ENCODE measurements at regions not wholly inside any gene's neighbourhood (a gene's known extent, or its start where the extent isn't known, plus 50 kb on each side); places are given as distances from the start of the nearest gene placed in this dataset.

DNA sequence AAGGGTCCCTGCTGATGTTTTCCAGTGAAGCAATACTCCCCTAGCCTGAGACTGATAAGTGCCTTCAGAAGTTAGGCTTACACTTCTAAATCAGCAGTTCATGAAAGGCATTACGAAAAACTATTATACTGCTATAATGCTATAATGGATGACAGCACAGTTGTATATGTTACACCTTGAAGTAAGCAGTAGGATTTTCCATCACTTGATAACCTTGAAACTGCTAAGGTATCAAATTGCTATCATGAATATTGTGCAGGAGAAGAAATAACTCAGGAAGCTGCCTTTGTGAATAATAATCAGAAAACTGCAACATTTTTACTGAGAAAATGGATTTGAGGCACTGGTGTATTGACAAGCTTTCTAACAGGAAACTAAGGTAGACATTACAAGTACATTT, 142.3 kb downstream of the HNMT start:
- no peak for DNase-seq (ENCODE audit: low read depth)
- TF ChIP-seq, protein P1, sequence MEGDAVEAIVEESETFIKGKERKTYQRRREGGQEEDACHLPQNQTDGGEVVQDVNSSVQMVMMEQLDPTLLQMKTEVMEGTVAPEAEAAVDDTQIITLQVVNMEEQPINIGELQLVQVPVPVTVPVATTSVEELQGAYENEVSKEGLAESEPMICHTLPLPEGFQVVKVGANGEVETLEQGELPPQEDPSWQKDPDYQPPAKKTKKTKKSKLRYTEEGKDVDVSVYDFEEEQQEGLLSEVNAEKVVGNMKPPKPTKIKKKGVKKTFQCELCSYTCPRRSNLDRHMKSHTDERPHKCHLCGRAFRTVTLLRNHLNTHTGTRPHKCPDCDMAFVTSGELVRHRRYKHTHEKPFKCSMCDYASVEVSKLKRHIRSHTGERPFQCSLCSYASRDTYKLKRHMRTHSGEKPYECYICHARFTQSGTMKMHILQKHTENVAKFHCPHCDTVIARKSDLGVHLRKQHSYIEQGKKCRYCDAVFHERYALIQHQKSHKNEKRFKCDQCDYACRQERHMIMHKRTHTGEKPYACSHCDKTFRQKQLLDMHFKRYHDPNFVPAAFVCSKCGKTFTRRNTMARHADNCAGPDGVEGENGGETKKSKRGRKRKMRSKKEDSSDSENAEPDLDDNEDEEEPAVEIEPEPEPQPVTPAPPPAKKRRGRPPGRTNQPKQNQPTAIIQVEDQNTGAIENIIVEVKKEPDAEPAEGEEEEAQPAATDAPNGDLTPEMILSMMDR (conservative IDR thresholded peaks at IDR 0.05; ENCODE audit: low read length): no peak
- no peak overlapping the region for H3K4me3 ChIP-seq (ENCODE audit: low read length)

GRCh38 chr2:138107288-138107687, 143.0 kb downstream of the HNMT start:
- TF ChIP-seq, protein P1 (conservative IDR thresholded peaks at IDR 0.05; ENCODE audit: low read length): no peak
- H3K4me3 ChIP-seq (ENCODE audit: low read length): no peak overlapping the region
- no peak for DNase-seq (ENCODE audit: low read depth)

- H3K4me3 ChIP-seq (ENCODE audit: low read length): no peak overlapping the region
- TF ChIP-seq, protein P1 (conservative IDR thresholded peaks at IDR 0.05; ENCODE audit: low read length): no peak
- no peak for DNase-seq (ENCODE audit: low read depth)
Measured at GRCh38 chr2:138110453-138111083, 146.3 kb downstream of the HNMT start.

GRCh38 chr2:138112536-138112935, 148.3 kb downstream of the HNMT start:
- DNase-seq (ENCODE audit: low read depth): no peak
- no peak overlapping the region for H3K4me3 ChIP-seq (ENCODE audit: low read length)
- TF ChIP-seq, protein P1 (conservative IDR thresholded peaks at IDR 0.05; ENCODE audit: low read length): no peak

GRCh38 chr2:138113871-138114525, 149.7 kb downstream of the HNMT start:
- no peak overlapping the region for H3K4me3 ChIP-seq (ENCODE audit: low read length)
- TF ChIP-seq, protein P1 (conservative IDR thresholded peaks at IDR 0.05; ENCODE audit: low read length): no peak
- DNase-seq (ENCODE audit: low read depth): no peak

DNA sequence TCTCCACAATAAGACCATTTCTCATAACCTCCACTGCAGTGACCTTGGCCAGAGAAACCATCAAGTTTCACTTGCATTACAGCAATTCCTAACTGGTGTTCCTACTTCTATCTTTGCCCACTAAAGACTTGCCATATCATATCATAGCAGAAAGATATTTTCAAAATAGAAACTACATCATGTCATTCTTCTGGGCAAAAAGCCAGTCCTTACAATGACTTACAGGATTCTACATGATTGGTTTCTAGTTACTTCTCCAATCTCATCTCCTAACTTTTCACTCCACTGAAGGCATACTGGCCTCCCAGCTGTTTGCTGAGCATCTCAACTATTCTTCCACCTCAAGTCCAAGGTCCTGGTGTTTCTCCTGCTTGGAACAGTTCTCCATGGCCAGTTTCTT, 151.4 kb downstream of the HNMT start:
- TF ChIP-seq, protein P1 (conservative IDR thresholded peaks at IDR 0.05; ENCODE audit: low read length): no peak
- no peak overlapping the region for H3K4me3 ChIP-seq (ENCODE audit: low read length)
- no peak for DNase-seq (ENCODE audit: low read depth)

GRCh38 chr2:138116456-138116855, 152.2 kb downstream of the HNMT start:
- DNase-seq (ENCODE audit: low read depth): no peak
- no peak overlapping the region for H3K4me3 ChIP-seq (ENCODE audit: low read length)
- TF ChIP-seq, protein P1 (conservative IDR thresholded peaks at IDR 0.05; ENCODE audit: low read length): no peak

Measured in AG10803 (cell line).